Activated T-helper 9 cell treated with anti-CD3 and anti-CD28 coated beads, Interleukin-2, amount 50 U/mL, for 16 hours (primary cell): ENCODE measurements at regions not wholly inside any gene's neighbourhood (a gene's known extent, or its start where the extent isn't known, plus 50 kb on each side); places are given as distances from the start of the nearest gene placed in this dataset.

Source experiments
- DNase-seq: peaks from one replicate; pipeline ENCODE4 v3.0.0-alpha.2; 2020; ENCODE audit warnings: low read depth

GRCh38 chr9:118189615-118190014 is 485.4 kb downstream of the TLR4 start:
- no peak for DNase-seq

GRCh38 chr9:118192807-118193206 is 488.6 kb downstream of the TLR4 start:
- DNase-seq, result no peak

GRCh38 chr9:118209343-118209742 is 505.1 kb downstream of the TLR4 start:
- no peak for DNase-seq

GRCh38 chr9:118215549-118215948 is 511.3 kb downstream of the TLR4 start:
- no peak for DNase-seq

- DNase-seq, result no peak
Observed at GRCh38 chr9:118222375-118222774, 518.2 kb downstream of the TLR4 start.

GRCh38 chr9:118223111-118223510 is 518.9 kb downstream of the TLR4 start:
- no peak for DNase-seq

- no peak for DNase-seq
Observed at GRCh38 chr9:118230329-118230728, 526.1 kb downstream of the TLR4 start.

- no peak for DNase-seq
Observed at GRCh38 chr9:118236625-118237024, 532.4 kb downstream of the TLR4 start.

GRCh38 chr9:118238139-118238538 is 533.9 kb downstream of the TLR4 start:
- no peak for DNase-seq

- no peak for DNase-seq
Observed at GRCh38 chr9:118252027-118252426, 547.8 kb downstream of the TLR4 start.

GRCh38 chr9:118262191-118262590 is 558.0 kb downstream of the TLR4 start:
- no peak for DNase-seq

- no peak for DNase-seq
Observed at GRCh38 chr9:118263949-118264348, 559.7 kb downstream of the TLR4 start.

GRCh38 chr9:118268046-118268445 is 563.8 kb downstream of the TLR4 start:
- no peak for DNase-seq

- no peak for DNase-seq
Observed at GRCh38 chr9:118269623-118270022, 565.4 kb downstream of the TLR4 start.

- no peak for DNase-seq
Observed at GRCh38 chr9:118271331-118271730, 567.1 kb downstream of the TLR4 start.

- no peak for DNase-seq
Observed at GRCh38 chr9:118271936-118272335, 567.7 kb downstream of the TLR4 start.

GRCh38 chr9:118273048-118273447 is 568.8 kb downstream of the TLR4 start:
- DNase-seq, result no peak

GRCh38 chr9:118276784-118277183 is 572.6 kb downstream of the TLR4 start:
- no peak for DNase-seq

GRCh38 chr9:118281772-118282171 is 577.6 kb downstream of the TLR4 start:
- no peak for DNase-seq

GRCh38 chr9:118283488-118283887 is 579.3 kb downstream of the TLR4 start:
- no peak for DNase-seq

- no peak for DNase-seq
Observed at GRCh38 chr9:118290116-118290515, 585.9 kb downstream of the TLR4 start.

GRCh38 chr9:118295413-118295812 is 591.2 kb downstream of the TLR4 start:
- DNase-seq, result no peak

GRCh38 chr9:118302721-118303120 is 598.5 kb downstream of the TLR4 start:
- no peak for DNase-seq

- DNase-seq, result no peak
Observed at GRCh38 chr9:118303216-118303615, 599.0 kb downstream of the TLR4 start.

GRCh38 chr9:118305331-118305730 is 601.1 kb downstream of the TLR4 start:
- DNase-seq, result no peak
